ENCODE measurements at regions not wholly inside any gene's neighbourhood (a gene's known extent, or its start where the extent isn't known, plus 50 kb on each side); places are given as distances from the start of the nearest gene placed in this dataset.

- TF ChIP-seq EZH2phosphoT487 (IDR thresholded peaks at IDR 0.05; ENCODE audit: borderline replicate concordance, low read depth, low read length) (no peak), CTCF (conservative IDR thresholded peaks at IDR 0.05; ENCODE audit: low read length) (no peak)
- intact Hi-C loops (cut with micrococcal nuclease; ENCODE audit: unreplicated experiment) = no loop called here
- CTCF ChIA-PET (ENCODE audit: unreplicated experiment) = no interaction called here
- no peaks in the 10 kb centered on the region for H3K9me3 ChIP-seq (ENCODE audit: low read length)
- DNase-seq (ENCODE audit: low spot score) = no peak
- H3K36me3 ChIP-seq (ENCODE audit: insufficient read depth, low read length) = no peaks in the 10 kb centered on the region
- H2AFZ ChIP-seq (ENCODE audit: low read length) = no peak overlapping the region
- H3K9me2 ChIP-seq (ENCODE audit: insufficient read depth, low read length) = no peaks in the 10 kb centered on the region
- no peak overlapping the region for H3K4me2 ChIP-seq (ENCODE audit: low read length)
- POLR2A ChIA-PET = no interaction called here
- H3K79me2 ChIP-seq (ENCODE audit: insufficient read depth, low read depth, low read length) = no peaks in the 10 kb centered on the region
- no peaks in the 10 kb centered on the region for H3K4me1 ChIP-seq (ENCODE audit: insufficient read depth, low read length, poor library complexity, severe bottlenecking)
- BruUV-seq (replicated peaks) = no TSS peak
- H3K27ac ChIP-seq (ENCODE audit: low read depth, low read length, poor library complexity, severe bottlenecking) = no peak overlapping the region
- no peaks in the 10 kb centered on the region for H4K20me1 ChIP-seq (ENCODE audit: insufficient read depth, low read length)
- H3K4me3 ChIP-seq (ENCODE audit: low read depth, low read length, poor library complexity, severe bottlenecking) = no peak overlapping the region
These were observed 251.5 kb upstream of the EEF2KMT start for GRCh38 chr16:5349101-5349500.

GRCh38 chr16:5347561-5347960 is 250.0 kb upstream of the EEF2KMT start:
- CTCF ChIA-PET (ENCODE audit: unreplicated experiment) = no interaction called here
- no TSS peak for BruUV-seq (replicated peaks)

GRCh38 chr16:5336941-5337340 is 239.3 kb upstream of the EEF2KMT start:
- no peak for DNase-seq (ENCODE audit: low spot score)
- BruUV-seq (replicated peaks) = no TSS peak
- no peaks in the 10 kb centered on the region for H3K9me2 ChIP-seq (ENCODE audit: insufficient read depth, low read length)
- H4K20me1 ChIP-seq (ENCODE audit: insufficient read depth, low read length) = no peaks in the 10 kb centered on the region
- H3K4me1 ChIP-seq (ENCODE audit: insufficient read depth, low read length, poor library complexity, severe bottlenecking) = no peaks in the 10 kb centered on the region
- ChIA-PET POLR2A (no interaction called here), CTCF (ENCODE audit: unreplicated experiment) (no interaction called here)
- intact Hi-C loops (cut with micrococcal nuclease; ENCODE audit: unreplicated experiment) = no loop called here
- H3K36me3 ChIP-seq (ENCODE audit: insufficient read depth, low read length) = no peaks in the 10 kb centered on the region
- H3K4me3 ChIP-seq (ENCODE audit: low read depth, low read length, poor library complexity, severe bottlenecking) = no peak overlapping the region
- no peak overlapping the region for H2AFZ ChIP-seq (ENCODE audit: low read length)
- H3K4me2 ChIP-seq (ENCODE audit: low read length) = no peak overlapping the region
- no peak overlapping the region for H3K27ac ChIP-seq (ENCODE audit: low read depth, low read length, poor library complexity, severe bottlenecking)
- H3K9me3 ChIP-seq (ENCODE audit: low read length) = no peaks in the 10 kb centered on the region
- no peaks in the 10 kb centered on the region for H3K79me2 ChIP-seq (ENCODE audit: insufficient read depth, low read depth, low read length)
- TF ChIP-seq EZH2phosphoT487 (IDR thresholded peaks at IDR 0.05; ENCODE audit: borderline replicate concordance, low read depth, low read length) (no peak), CTCF (conservative IDR thresholded peaks at IDR 0.05; ENCODE audit: low read length) (no peak)

More at GRCh38 chr16:5347561-5347960, 250.0 kb upstream of the EEF2KMT start:
- no peaks in the 10 kb centered on the region for H3K79me2 ChIP-seq (ENCODE audit: insufficient read depth, low read depth, low read length)
- no peak overlapping the region for H2AFZ ChIP-seq (ENCODE audit: low read length)
- POLR2A ChIA-PET = no interaction called here
- no peak overlapping the region for H3K27ac ChIP-seq (ENCODE audit: low read depth, low read length, poor library complexity, severe bottlenecking)
- no peak overlapping the region for H3K4me3 ChIP-seq (ENCODE audit: low read depth, low read length, poor library complexity, severe bottlenecking)
- no peak overlapping the region for H3K4me2 ChIP-seq (ENCODE audit: low read length)
- TF ChIP-seq EZH2phosphoT487 (IDR thresholded peaks at IDR 0.05; ENCODE audit: borderline replicate concordance, low read depth, low read length) (no peak), CTCF (conservative IDR thresholded peaks at IDR 0.05; ENCODE audit: low read length) (no peak)
- no peaks in the 10 kb centered on the region for H3K9me3 ChIP-seq (ENCODE audit: low read length)
- no peaks in the 10 kb centered on the region for H3K4me1 ChIP-seq (ENCODE audit: insufficient read depth, low read length, poor library complexity, severe bottlenecking)
- H3K9me2 ChIP-seq (ENCODE audit: insufficient read depth, low read length) = no peaks in the 10 kb centered on the region
- DNase-seq (ENCODE audit: low spot score) = no peak
- no peaks in the 10 kb centered on the region for H3K36me3 ChIP-seq (ENCODE audit: insufficient read depth, low read length)
- intact Hi-C loops (cut with micrococcal nuclease; ENCODE audit: unreplicated experiment) = no loop called here
- H4K20me1 ChIP-seq (ENCODE audit: insufficient read depth, low read length) = no peaks in the 10 kb centered on the region
